OCI-LY7 (cell line): ENCODE measurements at regions not wholly inside any gene's neighbourhood (a gene's known extent, or its start where the extent isn't known, plus 50 kb on each side); places are given as distances from the start of the nearest gene placed in this dataset. TPM values are rescaled to one million over a fixed set of nuclear protein-coding genes. Genes with fewer than 3 reads are reported as not detected.

Source experiments
- BruUV-seq: library from RNA; stranded (reverse); fragments of 400-500 nt; replicated peaks from 2 replicates; lab custom pipeline; 2021; lab: Mats Ljungman, UMichigan
- CTCF ChIA-PET: fragments of 300-600 bp; sonication (Branson Sonifier 250); formaldehyde crosslinking; loops from one replicate; lab custom pipeline; 2022; ENCODE audit warnings: antibody characterized with exemption; ENCODE audit not compliant: unreplicated experiment; lab: Charles Lee
- POLR2A ChIA-PET: fragments of 300-600 bp; sonication (Branson Sonifier 250); formaldehyde crosslinking; loops from one replicate; lab custom pipeline; 2022; ENCODE audit warnings: antibody characterized with exemption; lab: Charles Lee
- DNase-seq: peaks from one replicate; pipeline ENCODE4 v3.0.0-alpha.2; 2015; ENCODE audit warnings: low spot score
- H2AFZ ChIP-seq: fragments of 200-600 bp; sonication (generic), shearing (Covaris generic); 2 replicates; pipeline ENCODE4 v1.6.1; 2014; ENCODE audit warnings: mild to moderate bottlenecking, antibody characterized with exemption, low read length, moderate library complexity
- H3K27ac ChIP-seq: fragments of 200-600 bp; sonication (generic); 2 replicates; pipeline ENCODE4 v1.5.1; 2014; ENCODE audit warnings: mixed run types, low read depth, mild to moderate bottlenecking, moderate library complexity, low read length, inconsistent platforms; ENCODE audit not compliant: poor library complexity, severe bottlenecking
- H3K36me3 ChIP-seq: fragments of 200-600 bp; sonication (generic); 2 replicates; pipeline ENCODE4 v1.6.1; 2014; ENCODE audit warnings: mild to moderate bottlenecking, antibody characterized with exemption, low read length, moderate library complexity, mixed read lengths; ENCODE audit not compliant: insufficient read depth
- H3K4me1 ChIP-seq: fragments of 200-600 bp; sonication (generic); 2 replicates; pipeline ENCODE4 v1.5.1; 2014; ENCODE audit warnings: mild to moderate bottlenecking, low read length; ENCODE audit not compliant: insufficient read depth, poor library complexity, severe bottlenecking
- H3K4me2 ChIP-seq: fragments of 200-600 bp; sonication (generic); 2 replicates; pipeline ENCODE4 v1.6.1; 2014; ENCODE audit warnings: mild to moderate bottlenecking, low read length
- H3K4me3 ChIP-seq: fragments of 200-600 bp; sonication (generic); 2 replicates; pipeline ENCODE4 v1.5.1; 2014; ENCODE audit warnings: mild to moderate bottlenecking, low read depth, low read length; ENCODE audit not compliant: poor library complexity, severe bottlenecking
- H3K79me2 ChIP-seq: fragments of 200-600 bp; sonication (generic); 2 replicates; pipeline ENCODE4 v1.6.1; 2016; ENCODE audit warnings: low read depth, mild to moderate bottlenecking, low read length, moderate library complexity, mixed read lengths; ENCODE audit not compliant: insufficient read depth
- H3K9me2 ChIP-seq: fragments of 200-600 bp; sonication (generic); 2 replicates; pipeline ENCODE4 v1.6.1; 2016; ENCODE audit warnings: mild to moderate bottlenecking, low read length, mixed read lengths; ENCODE audit not compliant: insufficient read depth
- H3K9me3 ChIP-seq: fragments of 200-600 bp; sonication (generic); 2 replicates; pipeline ENCODE4 v1.6.1; 2014; ENCODE audit warnings: mild to moderate bottlenecking, mixed run types, low read length, mixed read lengths
- H4K20me1 ChIP-seq: fragments of 200-600 bp; sonication (generic); 2 replicates; pipeline ENCODE4 v1.6.1; 2014; ENCODE audit warnings: mild to moderate bottlenecking, antibody characterized with exemption, low read length, moderate library complexity, mixed read lengths; ENCODE audit not compliant: insufficient read depth
- CTCF ChIP-seq: fragments of 200-600 bp; sonication (generic); conservative IDR thresholded peaks from 2 replicates; pipeline ENCODE4 v1.5.1; 2014; ENCODE audit warnings: mild to moderate bottlenecking, antibody characterized with exemption, low read length, moderate library complexity, mixed read lengths
- EZH2phosphoT487 ChIP-seq: fragments of 200-600 bp; sonication (generic); IDR thresholded peaks from 2 replicates; pipeline ENCODE4 v1.6.1; 2018; ENCODE audit warnings: low read depth, borderline replicate concordance, mild to moderate bottlenecking, mixed run types, antibody characterized with exemption, low read length, moderate library complexity, mixed read lengths
- intact Hi-C: fragments of 100-400 bp; cut with micrococcal nuclease; formaldehyde crosslinking; loops from one replicate; pipeline ENCODE4 v1.10.0; 2022; ENCODE audit not compliant: unreplicated experiment
- microRNA-seq: library from miRNA; unstranded; fragments of <30 nt; microRNA quantifications from one replicate; pipeline ENCODE4 v1.2.0, GENCODE V29; 2022; ENCODE audit warnings: borderline replicate concordance
- small RNA-seq: library from RNA; depleted of rRNA; stranded (forward); fragments of <200 nt; gene quantifications from one replicate; pipeline ENCODE3, GENCODE V24; 2014

GRCh38 chr9:32331240-32331639 is 53.2 kb upstream of the ACO1 start:
- H3K9me3 ChIP-seq: no peaks in the 10 kb centered on the region
- no peaks in the 10 kb centered on the region for H3K36me3 ChIP-seq
- H2AFZ ChIP-seq: no peak overlapping the region
- H3K27ac ChIP-seq: no peak overlapping the region
- no TSS peak for BruUV-seq
- no peaks in the 10 kb centered on the region for H3K4me1 ChIP-seq
- no peak for DNase-seq
- no peak overlapping the region for H3K4me3 ChIP-seq
- CTCF ChIA-PET: no interaction called here
- intact Hi-C loops: no loop called here
- POLR2A ChIA-PET: interaction anchor here (1.7 kb wide), 1 partner anchor 11 kb away, joined by 4 read pairs; no protein-coding TSS in a partner anchor
- H4K20me1 ChIP-seq: no peaks in the 10 kb centered on the region
- no peaks in the 10 kb centered on the region for H3K79me2 ChIP-seq
- no peaks in the 10 kb centered on the region for H3K9me2 ChIP-seq
- TF ChIP-seq CTCF (no peak), EZH2phosphoT487 (no peak)
- no peak overlapping the region for H3K4me2 ChIP-seq

- CTCF ChIA-PET: no interaction called here
- no peak overlapping the region for H2AFZ ChIP-seq
- no peaks in the 10 kb centered on the region for H4K20me1 ChIP-seq
- TF ChIP-seq EZH2phosphoT487: no peak
- no peak for TF ChIP-seq CTCF
- no peak overlapping the region for H3K4me2 ChIP-seq
- no peaks in the 10 kb centered on the region for H3K79me2 ChIP-seq
- H3K9me2 ChIP-seq: no peaks in the 10 kb centered on the region
- no peak for DNase-seq
- H3K27ac ChIP-seq: no peak overlapping the region
- H3K4me1 ChIP-seq: peaks cover 2% of the 10 kb centered on the region
- POLR2A ChIA-PET: no interaction called here
- no peaks in the 10 kb centered on the region for H3K9me3 ChIP-seq
- no TSS peak for BruUV-seq
- H3K4me3 ChIP-seq: no peak overlapping the region
- intact Hi-C loops: no loop called here
- H3K36me3 ChIP-seq: no peaks in the 10 kb centered on the region
Measured at GRCh38 chr9:32334112-32334511, 50.3 kb upstream of the ACO1 start.

Small RNAs in the stretch of these regions (microRNA-seq; reads per million reads assigned to microRNA genes)
- gene MIR873 (not detected), gene MIR876 (not detected)

Small RNAs in the stretch of these regions (small RNA-seq; reads per million reads assigned to genes)
- not detected for gene MIR873
- gene MIR876: not detected
- not detected for gene RNA5SP281
